GM12873 (cell line): ENCODE measurements at regions not wholly inside any gene's neighbourhood (a gene's known extent, or its start where the extent isn't known, plus 50 kb on each side); places are given as distances from the start of the nearest gene placed in this dataset.

Experiments
- TF ChIP-seq, protein P1 (sequence below): IDR thresholded peaks from 2 replicates; pipeline ENCODE4 v1.5.1; 2012; ENCODE audit warnings: low read depth, mild to moderate bottlenecking, moderate library complexity, low read length, control low read depth; ENCODE audit not compliant: insufficient read depth; ENCODE audit errors: missing control alignments

DNA sequence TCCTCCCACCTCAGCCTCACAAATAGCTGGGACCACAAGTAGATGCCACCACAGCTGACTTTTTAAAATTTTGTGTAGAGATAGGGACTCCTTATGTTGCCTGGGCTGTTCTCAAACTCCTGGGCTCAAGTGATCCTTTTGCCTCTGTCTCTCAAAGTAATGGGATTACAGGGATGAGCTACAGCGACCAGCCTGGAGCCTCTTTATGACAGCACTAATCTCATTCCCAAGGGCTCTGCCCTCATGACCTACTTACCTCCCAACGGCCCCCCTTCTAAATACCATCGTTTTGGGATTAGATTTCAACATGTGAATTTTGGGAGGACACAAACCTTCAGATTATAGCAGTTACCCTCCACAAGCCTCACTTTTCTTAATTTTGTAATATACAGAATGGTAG is 150.6 kb upstream of the FUT8 start:
- TF ChIP-seq, protein P1, sequence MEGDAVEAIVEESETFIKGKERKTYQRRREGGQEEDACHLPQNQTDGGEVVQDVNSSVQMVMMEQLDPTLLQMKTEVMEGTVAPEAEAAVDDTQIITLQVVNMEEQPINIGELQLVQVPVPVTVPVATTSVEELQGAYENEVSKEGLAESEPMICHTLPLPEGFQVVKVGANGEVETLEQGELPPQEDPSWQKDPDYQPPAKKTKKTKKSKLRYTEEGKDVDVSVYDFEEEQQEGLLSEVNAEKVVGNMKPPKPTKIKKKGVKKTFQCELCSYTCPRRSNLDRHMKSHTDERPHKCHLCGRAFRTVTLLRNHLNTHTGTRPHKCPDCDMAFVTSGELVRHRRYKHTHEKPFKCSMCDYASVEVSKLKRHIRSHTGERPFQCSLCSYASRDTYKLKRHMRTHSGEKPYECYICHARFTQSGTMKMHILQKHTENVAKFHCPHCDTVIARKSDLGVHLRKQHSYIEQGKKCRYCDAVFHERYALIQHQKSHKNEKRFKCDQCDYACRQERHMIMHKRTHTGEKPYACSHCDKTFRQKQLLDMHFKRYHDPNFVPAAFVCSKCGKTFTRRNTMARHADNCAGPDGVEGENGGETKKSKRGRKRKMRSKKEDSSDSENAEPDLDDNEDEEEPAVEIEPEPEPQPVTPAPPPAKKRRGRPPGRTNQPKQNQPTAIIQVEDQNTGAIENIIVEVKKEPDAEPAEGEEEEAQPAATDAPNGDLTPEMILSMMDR: no peak

DNA sequence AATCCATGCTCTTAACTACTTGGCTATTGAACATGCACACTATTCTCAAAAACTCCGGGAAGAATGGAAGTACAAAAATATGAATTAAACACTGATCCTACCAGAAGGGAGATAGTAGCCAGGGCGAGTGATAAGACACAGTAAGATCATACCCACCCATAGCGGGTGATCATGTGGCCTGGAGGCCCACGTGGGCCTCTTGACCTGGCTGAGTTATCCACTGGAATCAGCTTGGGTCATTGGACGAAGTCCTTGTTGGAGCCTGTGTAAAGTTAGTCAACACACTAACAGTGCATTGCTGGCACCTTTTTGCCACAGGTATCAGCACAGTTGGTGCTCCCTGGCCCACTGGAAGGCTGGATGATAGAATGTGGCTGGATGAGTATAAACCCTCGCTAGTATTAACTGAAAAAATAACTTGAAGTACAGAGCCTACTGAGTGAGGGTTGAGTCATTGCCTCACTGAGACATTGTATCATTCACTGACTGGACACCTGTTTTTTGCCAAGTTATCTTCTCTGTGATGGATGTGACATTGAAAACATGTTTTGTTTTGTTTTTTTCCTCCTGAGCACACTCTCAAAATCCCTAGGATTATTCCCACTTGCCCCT is 149.2 kb upstream of the FUT8 start:
- TF ChIP-seq, protein P1: no peak

DNA sequence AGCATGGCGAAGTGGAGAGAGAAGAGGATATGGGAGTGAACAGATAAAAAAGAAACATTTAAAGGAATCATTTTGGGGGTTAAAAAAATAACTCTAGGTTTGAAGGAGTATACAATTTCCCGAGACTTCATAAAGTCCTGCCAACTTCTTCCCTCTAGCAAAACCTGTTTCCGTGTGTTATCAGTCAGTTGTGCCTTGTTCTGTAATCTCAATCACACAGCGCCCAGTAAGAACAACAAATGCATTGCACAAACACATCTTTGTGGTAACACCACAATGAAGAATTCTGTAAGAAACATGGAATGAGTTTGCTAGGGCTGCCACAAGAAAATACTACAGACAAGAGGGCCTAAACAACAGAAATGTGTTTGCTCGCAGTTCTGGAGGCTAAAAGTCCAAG is 144.7 kb upstream of the FUT8 start:
- TF ChIP-seq, protein P1: no peak

DNA sequence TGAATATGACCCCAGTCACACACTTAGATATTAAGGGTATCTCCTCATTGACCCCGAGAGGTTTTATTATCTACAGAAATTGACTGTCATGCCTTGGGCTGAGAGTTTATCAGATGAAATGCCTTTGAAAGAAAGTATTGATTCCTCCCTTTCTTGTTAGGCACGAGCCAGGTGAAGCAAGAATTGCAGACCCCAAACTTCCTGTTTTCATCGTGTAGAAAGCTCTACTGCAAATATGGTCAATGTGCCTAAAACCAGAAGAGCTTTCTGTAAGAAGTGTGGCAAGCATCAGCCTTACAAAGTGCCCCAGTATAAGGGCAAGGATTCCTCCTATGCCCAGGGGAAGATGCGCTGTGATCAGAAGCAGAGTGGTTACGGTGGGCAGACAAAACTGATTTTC is 143.9 kb upstream of the FUT8 start:
- TF ChIP-seq, protein P1: no peak

DNA sequence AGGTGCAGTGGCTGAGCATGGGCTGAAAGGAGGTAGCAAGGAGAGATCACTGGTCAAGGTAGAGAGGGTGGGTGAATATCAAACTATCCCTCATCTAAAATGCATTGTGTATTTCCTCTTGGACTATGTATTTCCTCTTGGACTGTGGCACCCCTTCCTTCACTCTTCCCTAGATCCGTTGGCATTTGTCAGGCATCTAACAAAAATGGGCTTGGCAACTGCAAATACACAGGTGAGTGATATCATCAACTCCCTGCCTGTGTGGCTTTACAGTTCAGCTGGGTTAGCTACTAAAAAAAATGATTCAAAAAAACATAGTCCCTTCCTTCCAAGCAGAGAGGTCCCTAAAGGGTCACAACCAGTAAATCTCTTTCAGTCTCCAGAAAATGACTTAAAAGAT is 142.8 kb upstream of the FUT8 start:
- TF ChIP-seq, protein P1: no peak

DNA sequence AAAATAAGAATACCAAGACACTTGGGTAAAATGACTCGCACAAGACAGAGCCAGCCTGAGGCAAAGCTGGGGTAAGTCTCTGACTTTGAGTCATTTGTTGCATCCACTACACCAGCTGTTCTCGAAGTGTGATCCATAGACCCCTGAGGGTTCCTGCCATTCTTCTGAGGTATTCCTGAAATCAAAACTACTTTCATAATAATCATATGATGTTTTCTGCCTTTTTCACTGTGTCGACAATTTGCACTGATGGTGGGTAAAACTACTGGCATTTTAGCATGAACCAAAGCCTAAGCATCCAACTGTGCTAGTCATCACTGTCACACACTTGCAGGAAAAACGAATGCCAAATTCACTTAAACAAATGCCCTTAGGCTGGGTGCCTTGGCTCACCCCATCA is 135.5 kb upstream of the FUT8 start:
- TF ChIP-seq, protein P1: no peak

DNA sequence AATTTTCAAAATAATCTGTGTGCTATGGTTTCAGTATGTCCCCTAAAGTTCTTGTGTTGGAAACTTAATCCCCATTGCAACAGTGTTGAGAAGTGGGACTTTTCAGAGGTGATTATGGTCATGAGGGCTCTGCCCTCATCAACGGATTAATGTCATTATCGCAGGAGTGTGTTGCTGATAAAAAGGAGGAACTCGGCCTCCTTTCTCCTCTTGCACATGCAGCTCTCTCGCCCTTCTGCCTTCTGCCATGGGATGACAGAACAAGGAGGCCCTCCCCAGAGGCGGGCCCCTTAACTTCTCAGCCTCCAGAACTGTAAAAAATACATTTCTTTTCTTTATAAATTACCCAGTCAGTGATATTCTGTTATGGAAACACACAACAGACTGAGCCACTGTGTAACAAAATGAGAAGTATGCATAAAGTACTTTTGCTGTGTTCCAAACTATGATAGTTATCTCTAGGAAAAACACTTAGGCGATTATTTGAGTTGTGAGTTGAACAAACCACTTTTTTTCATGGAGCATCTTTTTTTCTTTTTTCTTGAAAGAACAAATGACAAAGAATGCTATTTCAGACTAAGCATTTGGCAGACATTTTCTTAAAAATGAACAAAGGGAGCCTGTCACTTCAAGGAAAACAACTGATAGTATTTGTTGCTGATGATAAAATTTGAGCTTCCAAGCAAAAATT is 134.8 kb upstream of the FUT8 start:
- TF ChIP-seq, protein P1: no peak
